ENCODE measurements at regions not wholly inside any gene's neighbourhood (a gene's known extent, or its start where the extent isn't known, plus 50 kb on each side); places are given as distances from the start of the nearest gene placed in this dataset.

DNA sequence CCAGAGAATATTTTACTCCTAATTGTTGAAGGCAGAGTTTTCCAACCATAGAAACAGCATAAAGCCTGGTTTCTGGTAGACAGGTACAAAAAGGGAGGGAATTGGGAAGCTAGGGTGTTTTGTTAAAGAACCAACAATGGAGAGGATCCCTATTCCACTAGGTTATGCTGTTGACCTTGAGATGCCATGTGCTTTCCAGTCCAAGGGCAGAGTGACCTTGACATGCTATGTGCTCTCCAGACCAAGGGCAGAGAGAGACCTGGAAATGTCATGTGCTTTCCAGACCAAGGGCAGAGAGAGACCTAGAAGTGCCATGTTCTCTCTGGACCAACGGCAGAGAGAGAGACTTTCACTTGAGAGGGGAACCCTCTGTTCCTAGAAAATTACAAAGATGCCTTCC lies 1043.8 kb upstream of the FBXO33 start:
- ChIA-PET POLR2A (no interaction called here), CTCF (no interaction called here)
- Histone ChIP-seq H3F3A (replicated peaks; ENCODE audit: insufficient read depth) (no peaks in the 10 kb centered on the region), H3K9me3 (no peaks in the 10 kb centered on the region), H3K9ac (no peak overlapping the region), H3K4me3 (ENCODE audit: low read depth in 2 of 2, low read length in 1 of 2) (no peak overlapping the region), H3K79me2 (ENCODE audit: insufficient read depth) (no peaks in the 10 kb centered on the region), H3K4me1 (ENCODE audit: control insufficient read depth in 1 of 2, insufficient read depth in 2 of 2, low read depth in 1 of 2, low read length in 1 of 2) (no peaks in the 10 kb centered on the region), H3K27ac (ENCODE audit: low read depth in 2 of 2, low read length in 1 of 2) (no peak overlapping the region), H2AFZ (ENCODE audit: low read depth) (no peak overlapping the region), H4K20me1 (ENCODE audit: insufficient read depth) (no peaks in the 10 kb centered on the region), H3K36me3 (replicated peaks in 1 of 2; ENCODE audit: control insufficient read depth in 1 of 2, insufficient read depth in 2 of 2, low read length in 1 of 2) (no peaks in the 10 kb centered on the region), H3K27me3 (ENCODE audit: insufficient read depth) (no peaks in the 10 kb centered on the region), H3K9me2 (no peaks in the 10 kb centered on the region), H3K4me2 (no peak overlapping the region)
- TF ChIP-seq SIN3A (IDR thresholded peaks at IDR 0.05; ENCODE audit: borderline replicate concordance, low read depth, low read length): no peak
- TF ChIP-seq MEF2A (IDR thresholded peaks at IDR 0.05; ENCODE audit: borderline replicate concordance, low read depth): no peak
- TF ChIP-seq JUND (IDR thresholded peaks at IDR 0.05): no peak
- TF ChIP-seq RFX5 (IDR thresholded peaks at IDR 0.05; ENCODE audit: low read length): no peak
- no peak for TF ChIP-seq TCF12 (IDR thresholded peaks at IDR 0.05)
- TF ChIP-seq, protein P1, sequence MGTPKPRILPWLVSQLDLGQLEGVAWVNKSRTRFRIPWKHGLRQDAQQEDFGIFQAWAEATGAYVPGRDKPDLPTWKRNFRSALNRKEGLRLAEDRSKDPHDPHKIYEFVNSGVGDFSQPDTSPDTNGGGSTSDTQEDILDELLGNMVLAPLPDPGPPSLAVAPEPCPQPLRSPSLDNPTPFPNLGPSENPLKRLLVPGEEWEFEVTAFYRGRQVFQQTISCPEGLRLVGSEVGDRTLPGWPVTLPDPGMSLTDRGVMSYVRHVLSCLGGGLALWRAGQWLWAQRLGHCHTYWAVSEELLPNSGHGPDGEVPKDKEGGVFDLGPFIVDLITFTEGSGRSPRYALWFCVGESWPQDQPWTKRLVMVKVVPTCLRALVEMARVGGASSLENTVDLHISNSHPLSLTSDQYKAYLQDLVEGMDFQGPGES (IDR thresholded peaks at IDR 0.05; ENCODE audit: low read depth, low read length): no peak
- TF ChIP-seq USF2 (IDR thresholded peaks at IDR 0.05; ENCODE audit: borderline replicate concordance, low read depth, low read length): no peak
- DNase-seq: no peak
- no CpG with 5 or more reads among the region's 1 CpG for WGBS (ENCODE audit: low lambda C conversion rate)

- no peak overlapping the region for H3K9ac ChIP-seq
- no peak overlapping the region for H3K4me3 ChIP-seq (ENCODE audit: low read depth in 2 of 2, low read length in 1 of 2)
- ChIA-PET POLR2A (no interaction called here), CTCF (interaction anchor here (0.7 kb wide), 1 partner anchor 795 kb away, joined by 3 read pairs; no protein-coding TSS in a partner anchor)
- no peaks in the 10 kb centered on the region for H3K4me1 ChIP-seq (ENCODE audit: control insufficient read depth in 1 of 2, insufficient read depth in 2 of 2, low read depth in 1 of 2, low read length in 1 of 2)
- no peaks in the 10 kb centered on the region for H3K9me3 ChIP-seq
- DNase-seq: no peak
- no peak overlapping the region for H2AFZ ChIP-seq (ENCODE audit: low read depth)
- no peaks in the 10 kb centered on the region for H3K36me3 ChIP-seq (replicated peaks in 1 of 2; ENCODE audit: control insufficient read depth in 1 of 2, insufficient read depth in 2 of 2, low read length in 1 of 2)
- no peaks in the 10 kb centered on the region for H4K20me1 ChIP-seq (ENCODE audit: insufficient read depth)
- TF ChIP-seq RXRA (IDR thresholded peaks at IDR 0.05; ENCODE audit: borderline replicate concordance, low read depth) (no peak), JUND (IDR thresholded peaks at IDR 0.05) (no peak), SIN3A (IDR thresholded peaks at IDR 0.05; ENCODE audit: borderline replicate concordance, low read depth, low read length) (no peak), MXI1 (IDR thresholded peaks at IDR 0.05; ENCODE audit: low read depth, low read length) (no peak), RCOR1 (IDR thresholded peaks at IDR 0.05; ENCODE audit: low read length) (no peak), NFIC (IDR thresholded peaks at IDR 0.05; ENCODE audit: borderline replicate concordance) (no peak), CTCF (IDR thresholded peaks at IDR 0.05) (no peak), USF2 (IDR thresholded peaks at IDR 0.05; ENCODE audit: borderline replicate concordance, low read depth, low read length) (no peak), TCF12 (IDR thresholded peaks at IDR 0.05) (no peak), GATA2 (CRISPR knock-in tag; IDR thresholded peaks at IDR 0.05) (no peak), EZH2phosphoT487 (IDR thresholded peaks at IDR 0.05; ENCODE audit: borderline replicate concordance, low read depth) (no peak), RFX5 (IDR thresholded peaks at IDR 0.05; ENCODE audit: low read length) (no peak)
- TF ChIP-seq, protein P2, sequence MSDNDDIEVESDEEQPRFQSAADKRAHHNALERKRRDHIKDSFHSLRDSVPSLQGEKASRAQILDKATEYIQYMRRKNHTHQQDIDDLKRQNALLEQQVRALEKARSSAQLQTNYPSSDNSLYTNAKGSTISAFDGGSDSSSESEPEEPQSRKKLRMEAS (IDR thresholded peaks at IDR 0.05; ENCODE audit: low read depth): no peak
- TF ChIP-seq, protein P1 (IDR thresholded peaks at IDR 0.05; ENCODE audit: low read depth, low read length): no peak
- H3K4me2 ChIP-seq: no peak overlapping the region
- H3K9me2 ChIP-seq: no peaks in the 10 kb centered on the region
- H3F3A ChIP-seq (replicated peaks; ENCODE audit: insufficient read depth): no peaks in the 10 kb centered on the region
- H3K27me3 ChIP-seq (ENCODE audit: insufficient read depth): no peaks in the 10 kb centered on the region
- no peak overlapping the region for H3K27ac ChIP-seq (ENCODE audit: low read depth in 2 of 2, low read length in 1 of 2)
- H3K79me2 ChIP-seq (ENCODE audit: insufficient read depth): no peaks in the 10 kb centered on the region
- WGBS (ENCODE audit: low lambda C conversion rate): 0% methylated on average over 1 of the region's 1 CpG
Measured at GRCh38 chr14:40467969-40468368, 1035.7 kb upstream of the FBXO33 start.
